IMR-90 (cell line): ENCODE measurements at regions not wholly inside any gene's neighbourhood (a gene's known extent, or its start where the extent isn't known, plus 50 kb on each side); places are given as distances from the start of the nearest gene placed in this dataset.

Source experiments
- CEBPB ChIP-seq: IDR thresholded peaks from 2 replicates; pipeline ENCODE4 v1.6.1; 2012; ENCODE audit warnings: low read depth, low read length, improper control_type of control experiment
- CHD1 ChIP-seq: IDR thresholded peaks from 2 replicates; pipeline ENCODE4 v1.6.1; 2012; ENCODE audit warnings: low read depth, low read length, improper control_type of control experiment
- POLR2A ChIP-seq: IDR thresholded peaks from 2 replicates; pipeline ENCODE4 v1.6.1; 2012; ENCODE audit warnings: mild to moderate bottlenecking, low read depth, low read length
- RCOR1 ChIP-seq: IDR thresholded peaks from 2 replicates; pipeline ENCODE4 v1.6.1; 2012; ENCODE audit warnings: mild to moderate bottlenecking, low read length, improper control_type of control experiment; ENCODE audit not compliant: insufficient replicate concordance
- USF2 ChIP-seq: fragments of 150-350 bp; IDR thresholded peaks from 2 replicates; pipeline ENCODE4 v1.6.1; 2017; ENCODE audit warnings: mild to moderate bottlenecking, antibody characterized with exemption, low read length, low read depth
- TF ChIP-seq, protein P1 (sequence below): conservative IDR thresholded peaks from 2 replicates; pipeline ENCODE4 v1.5.1; 2012; ENCODE audit warnings: mild to moderate bottlenecking, low read depth, low read length, improper control_type of control experiment
- TF ChIP-seq, protein P2 (sequence below): fragments of 150-350 bp; IDR thresholded peaks from 2 replicates; pipeline ENCODE4 v1.6.1; 2016; ENCODE audit warnings: low read depth, mild to moderate bottlenecking, low read length, moderate library complexity, borderline replicate concordance

DNA sequence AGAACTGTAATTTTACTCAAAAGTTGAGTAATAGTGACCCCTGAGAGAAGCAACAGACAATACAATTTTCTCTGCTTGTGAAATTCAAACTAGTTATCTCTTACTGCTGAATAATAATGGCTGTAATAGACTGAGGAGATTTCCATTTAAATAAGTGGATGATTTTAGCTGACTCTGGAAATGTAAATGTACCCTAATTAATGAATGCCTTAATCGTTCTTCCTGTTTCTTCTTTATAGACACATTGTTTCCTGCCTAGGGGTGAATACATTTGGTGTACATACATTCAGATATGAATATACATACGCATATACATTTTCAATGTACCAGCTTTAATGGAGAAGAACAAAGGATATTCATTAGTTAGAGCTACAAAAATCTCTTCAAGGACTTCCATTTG is 611.9 kb downstream of the TFAP2B start:
- TF ChIP-seq, protein P1, sequence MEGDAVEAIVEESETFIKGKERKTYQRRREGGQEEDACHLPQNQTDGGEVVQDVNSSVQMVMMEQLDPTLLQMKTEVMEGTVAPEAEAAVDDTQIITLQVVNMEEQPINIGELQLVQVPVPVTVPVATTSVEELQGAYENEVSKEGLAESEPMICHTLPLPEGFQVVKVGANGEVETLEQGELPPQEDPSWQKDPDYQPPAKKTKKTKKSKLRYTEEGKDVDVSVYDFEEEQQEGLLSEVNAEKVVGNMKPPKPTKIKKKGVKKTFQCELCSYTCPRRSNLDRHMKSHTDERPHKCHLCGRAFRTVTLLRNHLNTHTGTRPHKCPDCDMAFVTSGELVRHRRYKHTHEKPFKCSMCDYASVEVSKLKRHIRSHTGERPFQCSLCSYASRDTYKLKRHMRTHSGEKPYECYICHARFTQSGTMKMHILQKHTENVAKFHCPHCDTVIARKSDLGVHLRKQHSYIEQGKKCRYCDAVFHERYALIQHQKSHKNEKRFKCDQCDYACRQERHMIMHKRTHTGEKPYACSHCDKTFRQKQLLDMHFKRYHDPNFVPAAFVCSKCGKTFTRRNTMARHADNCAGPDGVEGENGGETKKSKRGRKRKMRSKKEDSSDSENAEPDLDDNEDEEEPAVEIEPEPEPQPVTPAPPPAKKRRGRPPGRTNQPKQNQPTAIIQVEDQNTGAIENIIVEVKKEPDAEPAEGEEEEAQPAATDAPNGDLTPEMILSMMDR = no peak
- no peak for TF ChIP-seq RCOR1
- TF ChIP-seq POLR2A = no peak
- TF ChIP-seq, protein P2, sequence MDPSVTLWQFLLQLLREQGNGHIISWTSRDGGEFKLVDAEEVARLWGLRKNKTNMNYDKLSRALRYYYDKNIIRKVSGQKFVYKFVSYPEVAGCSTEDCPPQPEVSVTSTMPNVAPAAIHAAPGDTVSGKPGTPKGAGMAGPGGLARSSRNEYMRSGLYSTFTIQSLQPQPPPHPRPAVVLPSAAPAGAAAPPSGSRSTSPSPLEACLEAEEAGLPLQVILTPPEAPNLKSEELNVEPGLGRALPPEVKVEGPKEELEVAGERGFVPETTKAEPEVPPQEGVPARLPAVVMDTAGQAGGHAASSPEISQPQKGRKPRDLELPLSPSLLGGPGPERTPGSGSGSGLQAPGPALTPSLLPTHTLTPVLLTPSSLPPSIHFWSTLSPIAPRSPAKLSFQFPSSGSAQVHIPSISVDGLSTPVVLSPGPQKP = no peak
- no peak for TF ChIP-seq CEBPB
- TF ChIP-seq CHD1 = no peak
- TF ChIP-seq USF2 = no peak
